SK-N-SH (cell line): ENCODE measurements at regions not wholly inside any gene's neighbourhood (a gene's known extent, or its start where the extent isn't known, plus 50 kb on each side); places are given as distances from the start of the nearest gene placed in this dataset.

Experiments used
- CTCF ChIA-PET: fragments of 300-600, 350-600 bp; formaldehyde crosslinking; extraction: SDS; loops from one replicate; lab custom pipeline; 2021; lab: Yijun Ruan, JAX
- POLR2A ChIA-PET: fragments of 350-600 bp; sonication (Branson Sonifier 250); formaldehyde crosslinking; extraction: SDS; loops from one replicate; lab custom pipeline; 2020; ENCODE audit warnings: antibody characterized with exemption, inconsistent platforms; lab: Yijun Ruan, JAX
- DNase-seq: peaks from one replicate; pipeline ENCODE4 v3.0.0; 2012
- H2AFZ ChIP-seq: fragments of 200-600 bp; sonication (generic); 2 replicates; pipeline ENCODE4 v1.8.1; 2016; ENCODE audit warnings: antibody characterized with exemption, mild to moderate bottlenecking, low read depth
- H3F3A ChIP-seq: fragments of 200-600 bp; sonication (generic); replicated peaks from 2 replicates; pipeline ENCODE3; 2016; ENCODE audit warnings: antibody characterized with exemption, mild to moderate bottlenecking; ENCODE audit not compliant: insufficient read depth
- H3K27ac ChIP-seq, 2 experiments: fragments of 200-500 bp in 1 of 2; fragments of 200-600 bp in 1 of 2; sonication (Bioruptor generic) in 1 of 2; sonication (generic), shearing (Covaris generic) in 1 of 2; 2 replicates each; pipeline versions ENCODE4 v1.5.1 to v1.6.1; 2014 to 2016; ENCODE audit warnings: low read depth in 2 of 2, inconsistent platforms in 1 of 2, low read length in 1 of 2, mild to moderate bottlenecking in 1 of 2, mixed read lengths in 1 of 2
- H3K27me3 ChIP-seq: fragments of 200-600 bp; sonication (generic), shearing (Covaris generic); 2 replicates; pipeline ENCODE4 v1.6.1; 2016; ENCODE audit warnings: mixed run types; ENCODE audit not compliant: insufficient read depth
- H3K36me3 ChIP-seq, 2 experiments: fragments of 200-500 bp in 1 of 2; fragments of 200-600 bp in 1 of 2; sonication (Bioruptor generic) in 1 of 2; sonication (generic) in 1 of 2; replicated peaks in 1 of 2; 2 replicates each; pipeline versions ENCODE3 to v1.5.1; 2014 to 2016; ENCODE audit warnings: low read length in 1 of 2, mild to moderate bottlenecking in 1 of 2; ENCODE audit not compliant: insufficient read depth in 2 of 2, control insufficient read depth in 1 of 2
- H3K4me1 ChIP-seq, 2 experiments: fragments of 200-500 bp in 1 of 2; fragments of 200-600 bp in 1 of 2; sonication (Bioruptor generic) in 1 of 2; sonication (generic), shearing (Covaris generic) in 1 of 2; 2 replicates each; pipeline versions ENCODE4 v1.5.1 to v1.6.1; 2014 to 2016; ENCODE audit warnings: low read depth in 1 of 2, low read length in 1 of 2, mixed run types in 1 of 2; ENCODE audit not compliant: insufficient read depth in 2 of 2, control insufficient read depth in 1 of 2
- H3K4me2 ChIP-seq: fragments of 200-600 bp; sonication (generic), shearing (Covaris generic); 2 replicates; pipeline ENCODE4 v1.6.1; 2017; ENCODE audit warnings: mixed run types
- H3K4me3 ChIP-seq, 2 experiments: fragments of 200-500 bp in 1 of 2; fragments of 200-600 bp in 1 of 2; sonication (Bioruptor generic) in 1 of 2; sonication (generic), shearing (Covaris generic) in 1 of 2; 2 replicates each; pipeline versions ENCODE4 v1.5.1 to v1.8.1; 2014 to 2016; ENCODE audit warnings: low read depth in 2 of 2, inconsistent platforms in 1 of 2, low read length in 1 of 2, mild to moderate bottlenecking in 1 of 2, mixed read lengths in 1 of 2, moderate library complexity in 1 of 2
- H3K79me2 ChIP-seq: fragments of 200-600 bp; sonication (generic); 2 replicates; pipeline ENCODE4 v1.8.1; 2017; ENCODE audit warnings: mild to moderate bottlenecking; ENCODE audit not compliant: insufficient read depth
- H3K9ac ChIP-seq: fragments of 200-600 bp; sonication (generic); 2 replicates; pipeline ENCODE4 v1.6.1; 2017; ENCODE audit warnings: mixed run types
- H3K9me2 ChIP-seq: fragments of 200-600 bp; sonication (generic); 2 replicates; pipeline ENCODE4 v1.6.1; 2017; ENCODE audit warnings: mixed run types
- H3K9me3 ChIP-seq: fragments of 200-600 bp; sonication (generic); 2 replicates; pipeline ENCODE4 v1.6.1; 2017; ENCODE audit warnings: mixed run types, mild to moderate bottlenecking, moderate library complexity
- H4K20me1 ChIP-seq: fragments of 200-600 bp; sonication (generic); 2 replicates; pipeline ENCODE4 v1.6.1; 2017; ENCODE audit warnings: mild to moderate bottlenecking, mixed run types; ENCODE audit not compliant: insufficient read depth
- EP300 ChIP-seq, 2 experiments: IDR thresholded peaks; 2 replicates each; pipeline versions ENCODE4 v1.4.0 to v1.6.1; 2012; ENCODE audit warnings: borderline replicate concordance in 1 of 2, low read depth in 1 of 2, low read length in 1 of 2
- EZH2phosphoT487 ChIP-seq: fragments of 200-600 bp; sonication (generic); IDR thresholded peaks from 2 replicates; pipeline ENCODE4 v1.6.1; 2017; ENCODE audit warnings: low read depth, mixed run types, mild to moderate bottlenecking, antibody characterized with exemption, moderate library complexity, borderline replicate concordance
- FOXJ3 ChIP-seq: sonication (generic); formaldehyde crosslinking; IDR thresholded peaks from 2 replicates; pipeline ENCODE4 v1.5.1; 2020; ENCODE audit warnings: mild to moderate bottlenecking, missing genetic modification reagents
- FOXM1 ChIP-seq: IDR thresholded peaks from 2 replicates; pipeline ENCODE4 v1.4.0; 2012; ENCODE audit warnings: low read depth, mild to moderate bottlenecking
- GATA2 ChIP-seq: sonication (generic); formaldehyde crosslinking; IDR thresholded peaks from 2 replicates; pipeline ENCODE4 v1.5.0; 2020; ENCODE audit warnings: mild to moderate bottlenecking, missing genetic modification reagents
- JUND ChIP-seq: IDR thresholded peaks from 2 replicates; pipeline ENCODE4 v1.4.0; 2012
- MEF2A ChIP-seq: IDR thresholded peaks from 2 replicates; pipeline ENCODE4 v1.4.0; 2012; ENCODE audit warnings: low read depth, borderline replicate concordance
- MXI1 ChIP-seq: IDR thresholded peaks from 2 replicates; pipeline ENCODE4 v1.6.1; 2012; ENCODE audit warnings: mild to moderate bottlenecking, low read depth, low read length, improper control_type of control experiment
- RAD21 ChIP-seq: IDR thresholded peaks from 2 replicates; pipeline ENCODE4 v1.6.1; 2012; ENCODE audit warnings: mild to moderate bottlenecking, low read length
- RCOR1 ChIP-seq: fragments of 150-350 bp; IDR thresholded peaks from 2 replicates; pipeline ENCODE4 v1.6.1; 2017; ENCODE audit warnings: antibody characterized with exemption, low read length
- RXRA ChIP-seq: IDR thresholded peaks from 2 replicates; pipeline ENCODE4 v1.4.0; 2012; ENCODE audit warnings: low read depth, mild to moderate bottlenecking, borderline replicate concordance
- TAF1 ChIP-seq: IDR thresholded peaks from 2 replicates; pipeline ENCODE4 v1.6.1; 2012; ENCODE audit warnings: low read depth, mild to moderate bottlenecking, low read length, moderate library complexity, borderline replicate concordance
- TCF12 ChIP-seq: IDR thresholded peaks from 2 replicates; pipeline ENCODE4 v1.4.0; 2012
- WGBS: methylation state at CpG from one replicate; pipeline ENCODE4 v1.1.6; 2017; ENCODE audit warnings: low lambda C conversion rate; 5-methylcytosine and 5-hydroxymethylcytosine counted together
- TF ChIP-seq, protein P1 (sequence below): fragments of 150-350 bp; IDR thresholded peaks from 2 replicates; pipeline ENCODE4 v1.6.1; 2016; ENCODE audit warnings: mild to moderate bottlenecking, low read depth, low read length
- TF ChIP-seq, protein P2 (sequence below): IDR thresholded peaks from 2 replicates; pipeline ENCODE4; 2012
- TF ChIP-seq, protein P3 (sequence below): IDR thresholded peaks from 2 replicates; pipeline ENCODE4 v1.6.1; 2012; ENCODE audit warnings: mild to moderate bottlenecking, low read depth, low read length, moderate library complexity

DNA sequence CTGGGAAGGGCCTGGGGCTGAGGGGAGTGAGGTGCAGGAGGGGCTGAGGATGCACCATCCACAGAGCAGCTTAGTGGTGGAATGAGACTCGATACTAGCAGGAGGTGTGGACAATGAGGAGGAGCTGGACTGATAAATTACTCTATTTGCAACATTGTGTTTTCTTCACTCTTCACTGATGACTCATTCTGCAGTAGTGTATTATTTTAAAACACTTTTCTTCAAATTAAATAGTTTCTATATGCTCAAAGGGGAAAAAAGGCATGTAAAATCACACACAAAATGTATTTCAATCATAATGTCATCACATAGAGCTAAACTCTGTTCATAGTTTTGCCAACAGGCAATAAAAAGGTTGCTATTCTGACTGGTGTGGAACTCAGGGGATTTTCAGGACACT lies 467.0 kb upstream of the CTSO start:
- H3K9ac ChIP-seq = no peak overlapping the region
- no peaks in the 10 kb centered on the region for H3K9me2 ChIP-seq
- H3K4me1 ChIP-seq = no peaks in the 10 kb centered on the region; a peak in 1 of 4 replicates
- H4K20me1 ChIP-seq = no peaks in the 10 kb centered on the region
- no peaks in the 10 kb centered on the region for H3F3A ChIP-seq
- no peak overlapping the region for H3K4me2 ChIP-seq
- POLR2A ChIA-PET = no interaction called here
- no peaks in the 10 kb centered on the region for H3K79me2 ChIP-seq
- H3K27me3 ChIP-seq = no peaks in the 10 kb centered on the region
- no peaks in the 10 kb centered on the region for H3K36me3 ChIP-seq
- H3K27ac ChIP-seq = no peak overlapping the region
- no peak overlapping the region for H2AFZ ChIP-seq
- no peak for TF ChIP-seq MXI1
- TF ChIP-seq EZH2phosphoT487 = no peak
- TF ChIP-seq, protein P1, sequence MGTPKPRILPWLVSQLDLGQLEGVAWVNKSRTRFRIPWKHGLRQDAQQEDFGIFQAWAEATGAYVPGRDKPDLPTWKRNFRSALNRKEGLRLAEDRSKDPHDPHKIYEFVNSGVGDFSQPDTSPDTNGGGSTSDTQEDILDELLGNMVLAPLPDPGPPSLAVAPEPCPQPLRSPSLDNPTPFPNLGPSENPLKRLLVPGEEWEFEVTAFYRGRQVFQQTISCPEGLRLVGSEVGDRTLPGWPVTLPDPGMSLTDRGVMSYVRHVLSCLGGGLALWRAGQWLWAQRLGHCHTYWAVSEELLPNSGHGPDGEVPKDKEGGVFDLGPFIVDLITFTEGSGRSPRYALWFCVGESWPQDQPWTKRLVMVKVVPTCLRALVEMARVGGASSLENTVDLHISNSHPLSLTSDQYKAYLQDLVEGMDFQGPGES = no peak
- no peak for TF ChIP-seq EP300 (IDR thresholded peaks at IDR 0.05; ENCODE audit: borderline replicate concordance in 1 of 2, low read depth in 1 of 2, low read length in 1 of 2)
- no peak for TF ChIP-seq GATA2 (CRISPR knock-in tag)
- TF ChIP-seq MEF2A = no peak
- TF ChIP-seq RCOR1 = no peak
- TF ChIP-seq, protein P2, sequence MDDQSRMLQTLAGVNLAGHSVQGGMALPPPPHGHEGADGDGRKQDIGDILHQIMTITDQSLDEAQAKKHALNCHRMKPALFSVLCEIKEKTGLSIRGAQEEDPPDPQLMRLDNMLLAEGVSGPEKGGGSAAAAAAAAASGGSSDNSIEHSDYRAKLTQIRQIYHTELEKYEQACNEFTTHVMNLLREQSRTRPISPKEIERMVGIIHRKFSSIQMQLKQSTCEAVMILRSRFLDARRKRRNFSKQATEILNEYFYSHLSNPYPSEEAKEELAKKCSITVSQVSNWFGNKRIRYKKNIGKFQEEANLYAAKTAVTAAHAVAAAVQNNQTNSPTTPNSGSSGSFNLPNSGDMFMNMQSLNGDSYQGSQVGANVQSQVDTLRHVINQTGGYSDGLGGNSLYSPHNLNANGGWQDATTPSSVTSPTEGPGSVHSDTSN = no peak
- no peak for TF ChIP-seq FOXM1
- TF ChIP-seq RXRA = no peak
- no peak for TF ChIP-seq JUND
- no peak for TF ChIP-seq RAD21
- TF ChIP-seq, protein P3, sequence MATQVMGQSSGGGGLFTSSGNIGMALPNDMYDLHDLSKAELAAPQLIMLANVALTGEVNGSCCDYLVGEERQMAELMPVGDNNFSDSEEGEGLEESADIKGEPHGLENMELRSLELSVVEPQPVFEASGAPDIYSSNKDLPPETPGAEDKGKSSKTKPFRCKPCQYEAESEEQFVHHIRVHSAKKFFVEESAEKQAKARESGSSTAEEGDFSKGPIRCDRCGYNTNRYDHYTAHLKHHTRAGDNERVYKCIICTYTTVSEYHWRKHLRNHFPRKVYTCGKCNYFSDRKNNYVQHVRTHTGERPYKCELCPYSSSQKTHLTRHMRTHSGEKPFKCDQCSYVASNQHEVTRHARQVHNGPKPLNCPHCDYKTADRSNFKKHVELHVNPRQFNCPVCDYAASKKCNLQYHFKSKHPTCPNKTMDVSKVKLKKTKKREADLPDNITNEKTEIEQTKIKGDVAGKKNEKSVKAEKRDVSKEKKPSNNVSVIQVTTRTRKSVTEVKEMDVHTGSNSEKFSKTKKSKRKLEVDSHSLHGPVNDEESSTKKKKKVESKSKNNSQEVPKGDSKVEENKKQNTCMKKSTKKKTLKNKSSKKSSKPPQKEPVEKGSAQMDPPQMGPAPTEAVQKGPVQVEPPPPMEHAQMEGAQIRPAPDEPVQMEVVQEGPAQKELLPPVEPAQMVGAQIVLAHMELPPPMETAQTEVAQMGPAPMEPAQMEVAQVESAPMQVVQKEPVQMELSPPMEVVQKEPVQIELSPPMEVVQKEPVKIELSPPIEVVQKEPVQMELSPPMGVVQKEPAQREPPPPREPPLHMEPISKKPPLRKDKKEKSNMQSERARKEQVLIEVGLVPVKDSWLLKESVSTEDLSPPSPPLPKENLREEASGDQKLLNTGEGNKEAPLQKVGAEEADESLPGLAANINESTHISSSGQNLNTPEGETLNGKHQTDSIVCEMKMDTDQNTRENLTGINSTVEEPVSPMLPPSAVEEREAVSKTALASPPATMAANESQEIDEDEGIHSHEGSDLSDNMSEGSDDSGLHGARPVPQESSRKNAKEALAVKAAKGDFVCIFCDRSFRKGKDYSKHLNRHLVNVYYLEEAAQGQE = no peak
- no peak for TF ChIP-seq FOXJ3 (CRISPR knock-in tag)
- no peak for TF ChIP-seq TCF12
- no peak for TF ChIP-seq TAF1
- TF ChIP-seq, all 33 proteins: peak for 0
- no peak for DNase-seq
- Histone ChIP-seq H3K4me3 (no peak overlapping the region), H3K9me3 (no peaks in the 10 kb centered on the region)
- CTCF ChIA-PET = no interaction called here
- 11% methylated on average over 1 of the region's 1 CpG for WGBS
